Muscle of leg (tissue), 3 donors: ENCODE measurements at regions not wholly inside any gene's neighbourhood (a gene's known extent, or its start where the extent isn't known, plus 50 kb on each side); places are given as distances from the start of the nearest gene placed in this dataset.

Source experiments
- DNase-seq: peaks from one replicate; pipeline ENCODE4 v3.0.0; 2013
- H3K27ac ChIP-seq: one replicate; pipeline ENCODE4 v1.5.1; 2013; ENCODE audit warnings: mild to moderate bottlenecking, low read length, control low read depth
- H3K27me3 ChIP-seq: one replicate; pipeline ENCODE4 v1.6.1; 2013; ENCODE audit warnings: low read length; ENCODE audit not compliant: control insufficient read depth, insufficient read depth
- H3K36me3 ChIP-seq: one replicate; pipeline ENCODE4 v1.6.1; 2013; ENCODE audit warnings: low read length; ENCODE audit not compliant: control insufficient read depth, insufficient read depth
- H3K4me1 ChIP-seq: one replicate; pipeline ENCODE4 v1.6.1; 2013; ENCODE audit warnings: low read length; ENCODE audit not compliant: control insufficient read depth, insufficient read depth
- H3K4me3 ChIP-seq: one replicate; pipeline ENCODE4 v1.5.1; 2013; ENCODE audit warnings: low read length, control low read depth
- H3K9me3 ChIP-seq: replicated peaks from 2 replicates; pipeline ENCODE4 v1.6.1; 2013; ENCODE audit warnings: low read depth, low read length; ENCODE audit not compliant: control insufficient read depth
- WGBS: methylation state at CpG from one replicate; pipeline ENCODE4 v1.1.5; 2013; ENCODE audit warnings: missing lambda C conversion rate; ENCODE audit not compliant: insufficient coverage; 5-methylcytosine and 5-hydroxymethylcytosine counted together

DNA sequence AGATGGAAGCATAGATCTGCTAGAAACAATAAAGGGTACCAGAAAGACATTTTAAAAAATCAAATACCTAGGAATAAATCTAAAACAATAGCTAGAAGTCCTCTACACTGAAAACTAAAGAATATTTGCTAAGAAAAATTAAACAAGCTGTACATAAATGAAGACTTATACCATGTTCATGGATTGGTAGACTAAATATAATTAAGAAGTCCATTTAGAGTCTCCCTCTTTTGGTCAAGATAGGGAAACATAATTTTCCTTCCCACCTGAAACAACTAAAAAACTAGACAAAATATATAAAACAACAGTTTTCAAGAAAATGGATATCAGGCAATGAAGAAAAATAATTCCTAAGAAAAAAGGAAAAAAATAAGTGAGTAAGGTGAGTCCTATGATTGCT, 120.0 kb upstream of the TAB2 start:
- Histone ChIP-seq H3K4me3 (no peak overlapping the region), H3K36me3 (no peaks in the 10 kb centered on the region), H3K9me3 (peaks cover 4% of the 10 kb centered on the region), H3K4me1 (no peaks in the 10 kb centered on the region), H3K27me3 (no peaks in the 10 kb centered on the region), H3K27ac (no peak overlapping the region)
- DNase-seq = no peak

DNA sequence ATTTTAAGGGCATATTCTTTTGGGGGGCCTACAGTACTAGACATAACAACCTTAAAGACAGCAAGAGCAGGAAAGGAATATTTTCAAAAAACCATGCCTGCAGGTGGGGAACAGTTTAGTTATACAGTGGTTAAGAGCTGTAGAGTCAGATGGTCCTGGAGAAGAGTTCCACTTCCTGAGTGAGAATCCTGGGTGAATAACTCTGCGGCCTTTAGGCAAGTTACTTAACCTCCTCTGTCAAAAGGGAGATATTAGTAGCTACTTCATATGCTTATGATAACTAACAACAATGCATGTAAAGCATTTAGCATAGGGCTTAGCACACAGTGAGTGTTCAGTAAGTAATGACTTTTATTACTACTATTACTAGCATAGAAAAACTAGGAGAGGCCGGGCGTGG, 119.2 kb upstream of the TAB2 start:
- WGBS = 100% methylated on average over 1 of the region's 3 CpGs
- no peak overlapping the region for H3K27ac ChIP-seq
- no peaks in the 10 kb centered on the region for H3K4me1 ChIP-seq
- no peaks in the 10 kb centered on the region for H3K27me3 ChIP-seq
- no peak for DNase-seq
- no peak overlapping the region for H3K4me3 ChIP-seq
- no peaks in the 10 kb centered on the region for H3K36me3 ChIP-seq
- peaks cover 4% of the 10 kb centered on the region for H3K9me3 ChIP-seq

DNA sequence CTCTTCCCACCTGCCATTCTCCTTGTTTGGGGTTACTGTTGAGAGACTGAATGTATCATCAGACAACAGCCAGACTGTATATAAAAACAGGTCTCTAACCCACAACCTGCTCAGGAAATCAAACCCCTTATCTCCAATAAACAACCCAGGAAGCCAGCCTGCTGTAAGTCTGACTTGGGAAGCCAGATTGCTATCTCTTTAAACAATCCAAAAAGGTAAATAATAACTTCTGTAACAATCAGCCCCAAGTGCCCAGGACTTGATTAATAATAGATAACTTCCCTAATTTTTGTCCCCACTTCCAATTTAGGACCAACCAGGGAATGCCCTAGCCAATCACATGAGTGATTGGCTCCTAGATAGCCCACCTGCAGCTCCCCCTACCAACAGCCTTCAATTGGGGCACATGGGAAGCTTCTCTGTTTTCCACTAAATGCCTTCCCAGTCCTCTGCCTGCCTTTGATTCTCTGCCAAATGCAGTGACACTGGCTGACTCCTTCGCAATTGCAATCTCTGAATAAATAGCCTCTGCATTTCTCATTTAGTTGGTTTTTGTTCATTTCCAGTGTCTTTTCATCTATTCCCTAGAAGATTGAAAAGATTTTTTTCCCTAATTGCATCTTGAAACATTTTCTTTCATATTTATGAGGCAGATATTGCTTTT, 117.1 kb upstream of the TAB2 start:
- no peaks in the 10 kb centered on the region for H3K27me3 ChIP-seq
- H3K36me3 ChIP-seq = no peaks in the 10 kb centered on the region
- H3K4me1 ChIP-seq = no peaks in the 10 kb centered on the region
- WGBS = no CpG with 5 or more reads among the region's 1 CpG
- H3K27ac ChIP-seq = no peak overlapping the region
- DNase-seq = no peak
- H3K4me3 ChIP-seq = no peak overlapping the region
- peaks cover 4% of the 10 kb centered on the region for H3K9me3 ChIP-seq

DNA sequence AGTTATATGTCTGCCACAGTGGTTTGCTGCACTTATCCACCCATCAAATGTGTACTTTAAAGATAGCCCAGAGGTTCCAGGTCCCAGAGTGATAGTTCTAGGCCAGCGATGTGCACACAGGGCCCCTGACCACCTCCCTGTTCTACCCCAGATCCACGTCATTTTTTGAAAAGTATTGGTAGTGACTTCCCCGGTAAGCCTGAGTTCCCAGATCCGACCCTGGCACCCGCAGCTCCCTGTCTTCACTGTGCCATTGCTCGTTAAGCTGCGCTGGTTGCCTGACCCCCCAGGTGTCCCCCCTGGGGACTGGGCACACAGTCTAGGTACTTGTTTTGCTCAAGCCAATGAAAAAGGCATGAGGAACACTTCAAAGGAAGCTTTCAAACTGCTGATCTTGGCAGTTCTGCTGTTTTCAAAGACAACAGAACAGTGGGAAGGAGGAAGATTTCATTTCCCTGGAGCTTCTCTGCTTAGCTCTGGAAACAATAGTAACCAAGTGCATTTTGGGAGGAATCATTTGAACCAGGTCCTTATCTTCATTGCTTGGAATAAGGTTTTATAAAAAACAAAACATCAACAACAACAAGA, 116.3 kb upstream of the TAB2 start:
- WGBS = 69% methylated on average over 7 of the region's 7 CpGs
- DNase-seq = peak; percentile 43
- Histone ChIP-seq H3K27ac (no peak overlapping the region), H3K4me1 (no peaks in the 10 kb centered on the region), H3K4me3 (no peak overlapping the region), H3K9me3 (peaks cover 4% of the 10 kb centered on the region), H3K27me3 (no peaks in the 10 kb centered on the region), H3K36me3 (no peaks in the 10 kb centered on the region)

DNA sequence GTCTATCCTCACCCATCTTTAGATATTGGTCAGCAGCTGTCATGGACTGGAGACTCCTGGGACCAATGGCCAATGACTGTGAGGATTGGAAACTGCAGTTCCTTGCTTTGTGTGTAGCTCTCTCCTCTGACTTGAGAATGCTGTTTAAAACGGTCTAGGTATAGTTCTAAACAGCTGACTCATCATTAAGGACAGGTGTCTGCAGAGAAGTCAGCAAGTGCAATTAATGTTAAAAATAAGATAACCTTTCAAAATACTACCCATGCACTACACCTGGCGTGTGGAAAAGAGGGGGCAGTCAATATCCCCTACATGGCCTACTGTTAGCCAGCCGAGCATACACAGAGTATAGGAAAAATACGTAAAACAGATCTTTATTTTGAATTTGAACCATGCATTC, 115.4 kb upstream of the TAB2 start:
- Histone ChIP-seq H3K27ac (no peak overlapping the region), H3K27me3 (no peaks in the 10 kb centered on the region), H3K4me1 (no peaks in the 10 kb centered on the region), H3K9me3 (peaks cover 4% of the 10 kb centered on the region), H3K36me3 (no peaks in the 10 kb centered on the region), H3K4me3 (no peak overlapping the region)
- no CpG with 5 or more reads among the region's 4 CpGs for WGBS
- DNase-seq = no peak

DNA sequence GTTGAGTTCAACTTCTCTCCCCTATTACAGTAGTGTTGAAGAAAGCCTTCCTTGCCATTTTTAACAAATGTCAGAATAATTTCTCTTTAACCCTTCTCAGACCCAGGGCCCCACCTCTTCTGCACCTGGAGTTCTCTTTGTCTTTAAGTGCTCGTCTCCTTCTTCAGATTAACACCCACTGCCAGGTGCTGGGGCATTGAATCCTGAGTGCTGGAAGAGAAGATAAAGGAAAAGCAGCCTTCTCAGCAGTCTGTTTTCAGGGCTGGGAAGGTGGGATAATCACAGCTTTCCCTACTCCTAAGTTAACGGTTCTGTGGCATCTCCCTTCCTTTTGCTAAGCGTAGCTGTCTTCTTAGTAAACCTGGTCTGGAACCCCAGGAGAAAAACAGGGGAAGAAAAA, 114.6 kb upstream of the TAB2 start:
- no peak overlapping the region for H3K4me3 ChIP-seq
- no peak for DNase-seq
- no peaks in the 10 kb centered on the region for H3K27me3 ChIP-seq
- H3K4me1 ChIP-seq = no peaks in the 10 kb centered on the region
- H3K36me3 ChIP-seq = no peaks in the 10 kb centered on the region
- H3K27ac ChIP-seq = no peak overlapping the region
- WGBS = no CpG with 5 or more reads among the region's 3 CpGs
- H3K9me3 ChIP-seq = peaks cover 4% of the 10 kb centered on the region

DNA sequence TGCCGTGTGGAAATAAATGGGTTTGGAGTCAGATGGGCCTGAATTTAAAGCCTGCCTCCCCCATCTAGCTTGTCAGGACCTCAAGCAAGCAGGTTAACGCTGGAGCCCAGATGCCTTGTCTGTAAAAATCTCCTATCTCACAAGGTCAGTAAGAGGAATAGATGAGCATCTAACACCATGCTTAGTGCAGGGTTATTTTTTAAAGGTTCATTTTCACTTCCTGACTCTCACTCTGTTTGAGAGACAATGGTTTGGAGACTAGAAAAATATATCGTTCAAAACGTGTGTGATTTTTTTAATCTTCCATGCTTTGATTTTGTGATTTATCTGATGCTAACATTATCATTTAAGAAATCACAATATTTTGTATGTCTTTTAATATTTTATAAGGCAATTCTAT, 114.0 kb upstream of the TAB2 start:
- H3K27ac ChIP-seq = no peak overlapping the region
- H3K4me1 ChIP-seq = no peaks in the 10 kb centered on the region
- no peaks in the 10 kb centered on the region for H3K27me3 ChIP-seq
- H3K4me3 ChIP-seq = no peak overlapping the region
- no CpG with 5 or more reads among the region's 4 CpGs for WGBS
- peaks cover 4% of the 10 kb centered on the region for H3K9me3 ChIP-seq
- H3K36me3 ChIP-seq = no peaks in the 10 kb centered on the region
- DNase-seq = no peak

DNA sequence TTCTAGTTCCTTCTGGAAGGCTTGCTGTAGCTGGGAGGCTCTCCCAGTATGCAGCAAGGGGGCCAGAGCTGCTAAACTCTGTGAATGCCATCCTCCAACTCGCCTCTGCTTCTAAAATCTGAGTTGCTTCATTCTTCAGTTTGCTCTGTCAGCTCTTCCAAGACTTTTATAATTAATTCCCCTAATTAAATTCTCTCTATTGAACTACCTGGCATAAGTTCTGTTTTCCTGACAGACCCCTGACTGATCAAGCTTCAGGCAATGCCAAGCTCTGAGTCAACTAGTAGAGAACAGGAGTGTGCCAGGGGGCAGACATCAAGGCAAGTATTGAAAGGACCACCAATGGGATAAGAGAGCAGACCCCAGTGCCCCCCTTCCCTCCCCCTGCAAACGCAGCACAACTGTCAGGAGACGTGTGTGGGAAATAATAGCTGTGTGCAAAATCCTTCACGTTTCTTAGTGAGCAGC, 109.3 kb upstream of the TAB2 start:
- no peak for DNase-seq
- 90% methylated on average over 1 of the region's 4 CpGs for WGBS
- Histone ChIP-seq H3K4me3 (no peak overlapping the region), H3K9me3 (no peaks in the 10 kb centered on the region), H3K36me3 (no peaks in the 10 kb centered on the region), H3K27ac (no peak overlapping the region), H3K4me1 (no peaks in the 10 kb centered on the region), H3K27me3 (no peaks in the 10 kb centered on the region)

DNA sequence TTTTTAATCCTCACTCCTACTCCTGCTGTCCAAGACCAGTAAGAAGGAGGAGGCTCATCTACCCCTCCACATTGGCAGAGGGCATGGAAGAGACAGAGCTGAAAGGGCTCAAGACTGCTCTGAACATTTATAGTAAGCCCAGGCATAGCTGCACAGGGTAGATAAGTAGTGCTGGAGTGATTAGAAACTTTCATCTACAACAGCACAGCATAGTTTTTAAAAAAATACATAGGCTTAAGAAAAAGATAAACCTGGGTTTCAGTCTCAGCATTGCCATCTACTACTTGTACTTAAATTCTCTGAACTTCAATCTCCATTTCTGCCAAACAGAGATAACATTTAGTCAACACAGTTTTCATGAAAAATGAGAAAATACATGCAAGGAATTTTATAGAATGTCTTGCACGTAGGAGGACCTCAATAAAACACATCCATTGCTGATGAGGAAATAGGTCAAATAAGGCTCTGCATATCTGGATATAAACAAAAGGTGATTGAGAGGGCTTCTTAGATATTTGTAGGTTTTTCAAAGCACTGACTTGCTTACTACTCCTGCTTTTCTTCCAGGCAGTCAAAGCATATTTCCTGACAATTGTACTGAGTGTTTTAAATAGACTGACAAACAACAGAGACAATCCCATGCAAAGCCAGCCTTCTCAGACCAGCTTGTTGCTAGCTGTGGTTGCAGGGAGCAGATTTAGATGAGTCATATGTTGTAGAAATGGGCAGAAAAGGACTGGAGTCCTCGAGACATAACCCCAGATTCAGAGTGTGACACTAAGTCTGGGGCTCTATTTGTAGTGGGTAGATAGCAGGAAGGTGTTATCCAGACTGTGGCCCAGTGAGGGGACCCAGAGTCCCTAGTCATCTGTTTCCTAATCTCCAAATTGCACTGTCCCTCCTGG, 107.4 kb upstream of the TAB2 start:
- no peaks in the 10 kb centered on the region for H3K36me3 ChIP-seq
- H3K4me3 ChIP-seq = no peak overlapping the region
- DNase-seq = no peak
- 50% methylated on average over 1 of the region's 2 CpGs for WGBS
- no peaks in the 10 kb centered on the region for H3K4me1 ChIP-seq
- H3K27ac ChIP-seq = no peak overlapping the region
- no peaks in the 10 kb centered on the region for H3K27me3 ChIP-seq
- no peaks in the 10 kb centered on the region for H3K9me3 ChIP-seq

DNA sequence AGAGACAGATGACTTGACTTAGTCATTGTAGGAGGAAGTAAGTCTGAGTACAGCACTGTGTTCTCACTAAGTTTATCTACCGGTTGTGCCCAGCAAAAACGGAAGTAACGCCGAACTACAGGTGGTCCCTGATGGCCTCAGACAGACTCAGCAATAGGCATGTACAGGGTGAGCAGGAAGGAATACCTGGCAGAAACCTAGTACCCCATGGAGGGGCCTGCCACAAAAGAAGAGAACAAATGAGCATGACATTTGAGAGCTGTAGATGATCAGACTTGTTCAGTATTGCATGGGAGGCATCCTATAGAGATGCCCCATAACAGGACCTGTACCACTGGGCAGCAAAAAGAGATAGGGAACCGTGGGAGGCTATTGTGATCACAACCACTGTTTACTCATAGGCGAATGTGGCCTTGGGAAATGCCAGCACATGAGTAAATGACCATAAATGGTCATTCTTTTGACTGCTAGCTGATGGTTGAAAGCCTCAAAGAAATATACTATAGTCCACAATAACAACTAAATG, 106.4 kb upstream of the TAB2 start:
- H3K9me3 ChIP-seq = no peaks in the 10 kb centered on the region
- no peak overlapping the region for H3K4me3 ChIP-seq
- no peaks in the 10 kb centered on the region for H3K4me1 ChIP-seq
- 88% methylated on average over 5 of the region's 6 CpGs for WGBS
- H3K27me3 ChIP-seq = no peaks in the 10 kb centered on the region
- no peak for DNase-seq
- no peak overlapping the region for H3K27ac ChIP-seq
- H3K36me3 ChIP-seq = no peaks in the 10 kb centered on the region
